ENCODE measurements at regions not wholly inside any gene's neighbourhood (a gene's known extent, or its start where the extent isn't known, plus 50 kb on each side); places are given as distances from the start of the nearest gene placed in this dataset.
A peak's percentile ranks its signal among the peaks of the same experiment; 100 is the strongest.

DNA sequence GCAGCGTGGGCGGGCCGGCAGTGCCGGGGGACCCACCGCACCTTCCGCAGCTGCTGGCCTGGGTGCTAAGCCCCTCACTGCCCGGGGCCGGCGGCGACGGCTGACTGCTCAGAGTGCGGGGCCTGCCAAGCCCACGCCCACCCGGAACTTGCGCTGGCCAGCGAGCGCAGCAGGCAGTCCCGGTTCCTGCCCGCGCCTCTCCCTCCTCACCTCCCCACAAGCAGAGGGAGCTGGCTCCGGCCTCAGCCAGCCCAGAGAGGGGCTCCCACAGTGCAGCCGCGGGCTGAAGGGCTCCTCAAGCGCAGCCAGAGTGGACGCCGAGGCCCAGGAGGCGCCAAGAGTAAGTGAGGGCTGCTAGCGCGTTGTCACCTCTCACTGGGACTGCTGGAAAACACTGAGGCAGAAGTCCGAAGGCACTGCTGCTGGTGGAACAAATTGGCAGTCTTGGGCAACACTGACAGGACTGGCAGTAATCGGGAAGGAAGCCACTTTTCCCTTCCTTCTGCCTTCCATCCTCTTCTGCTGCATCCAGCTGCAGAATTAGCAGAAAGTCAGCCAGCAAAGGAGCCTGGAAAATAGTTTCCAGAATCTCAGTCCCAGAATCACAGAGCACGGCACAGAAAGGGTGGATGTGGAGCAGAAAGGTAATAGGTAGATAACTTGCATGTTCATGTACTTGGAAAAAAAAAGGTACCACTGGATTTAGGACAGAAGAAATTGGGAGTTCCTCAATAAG lies 179.4 kb upstream of the FN1 start:
- TF ChIP-seq, protein P1, sequence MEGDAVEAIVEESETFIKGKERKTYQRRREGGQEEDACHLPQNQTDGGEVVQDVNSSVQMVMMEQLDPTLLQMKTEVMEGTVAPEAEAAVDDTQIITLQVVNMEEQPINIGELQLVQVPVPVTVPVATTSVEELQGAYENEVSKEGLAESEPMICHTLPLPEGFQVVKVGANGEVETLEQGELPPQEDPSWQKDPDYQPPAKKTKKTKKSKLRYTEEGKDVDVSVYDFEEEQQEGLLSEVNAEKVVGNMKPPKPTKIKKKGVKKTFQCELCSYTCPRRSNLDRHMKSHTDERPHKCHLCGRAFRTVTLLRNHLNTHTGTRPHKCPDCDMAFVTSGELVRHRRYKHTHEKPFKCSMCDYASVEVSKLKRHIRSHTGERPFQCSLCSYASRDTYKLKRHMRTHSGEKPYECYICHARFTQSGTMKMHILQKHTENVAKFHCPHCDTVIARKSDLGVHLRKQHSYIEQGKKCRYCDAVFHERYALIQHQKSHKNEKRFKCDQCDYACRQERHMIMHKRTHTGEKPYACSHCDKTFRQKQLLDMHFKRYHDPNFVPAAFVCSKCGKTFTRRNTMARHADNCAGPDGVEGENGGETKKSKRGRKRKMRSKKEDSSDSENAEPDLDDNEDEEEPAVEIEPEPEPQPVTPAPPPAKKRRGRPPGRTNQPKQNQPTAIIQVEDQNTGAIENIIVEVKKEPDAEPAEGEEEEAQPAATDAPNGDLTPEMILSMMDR (IDR thresholded peaks at IDR 0.05; ENCODE audit: extremely low read depth, low read depth, low read length), result no peak
- H3K79me2 ChIP-seq (ENCODE audit: insufficient read depth, low read length), result no peaks in the 10 kb centered on the region
- no peaks in the 10 kb centered on the region for H4K20me1 ChIP-seq (ENCODE audit: insufficient read depth, low read length)
- peaks cover 18% of the 10 kb centered on the region for H3K4me1 ChIP-seq (ENCODE audit: insufficient read depth, low read length)
- H3K4me2 ChIP-seq (ENCODE audit: insufficient read depth, low read length), result no peak overlapping the region
- no peak overlapping the region for H3K4me3 ChIP-seq (ENCODE audit: insufficient read depth, low read length)
- no peaks in the 10 kb centered on the region for H3K27me3 ChIP-seq (ENCODE audit: insufficient read depth, low read length)
- H3K9me3 ChIP-seq (ENCODE audit: low read depth, low read length), result no peaks in the 10 kb centered on the region
- no peak overlapping the region for H3K27ac ChIP-seq (ENCODE audit: low read depth, low read length)
- no peaks in the 10 kb centered on the region for H3K36me3 ChIP-seq (ENCODE audit: insufficient read depth, low read length)
- DNase-seq (ENCODE audit: insufficient read length, low spot score, missing footprints), result peak; percentile 25
- H2AFZ ChIP-seq (ENCODE audit: low read length), result no peak overlapping the region

DNA sequence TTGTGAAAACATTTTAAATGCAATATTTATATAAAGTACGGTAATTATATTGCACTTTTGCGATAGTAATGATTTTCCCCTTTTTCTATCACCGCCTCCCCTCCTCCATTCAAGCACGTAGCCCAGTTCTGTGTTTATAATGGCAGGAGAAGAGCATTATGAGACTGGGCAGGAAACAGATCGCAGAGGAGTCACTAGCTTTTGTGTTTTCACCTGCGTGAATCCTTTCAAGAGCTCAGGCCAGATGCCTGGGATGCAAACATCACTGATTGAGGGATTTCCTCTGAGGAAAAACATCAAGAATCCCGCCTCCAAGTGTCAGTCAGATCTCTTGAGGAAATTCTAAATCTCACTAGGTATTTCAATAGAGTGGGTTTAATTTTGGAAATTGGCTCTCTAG lies 178.4 kb upstream of the FN1 start:
- DNase-seq (ENCODE audit: insufficient read length, low spot score, missing footprints), result no peak
- TF ChIP-seq, protein P1 (IDR thresholded peaks at IDR 0.05; ENCODE audit: extremely low read depth, low read depth, low read length), result no peak

DNA sequence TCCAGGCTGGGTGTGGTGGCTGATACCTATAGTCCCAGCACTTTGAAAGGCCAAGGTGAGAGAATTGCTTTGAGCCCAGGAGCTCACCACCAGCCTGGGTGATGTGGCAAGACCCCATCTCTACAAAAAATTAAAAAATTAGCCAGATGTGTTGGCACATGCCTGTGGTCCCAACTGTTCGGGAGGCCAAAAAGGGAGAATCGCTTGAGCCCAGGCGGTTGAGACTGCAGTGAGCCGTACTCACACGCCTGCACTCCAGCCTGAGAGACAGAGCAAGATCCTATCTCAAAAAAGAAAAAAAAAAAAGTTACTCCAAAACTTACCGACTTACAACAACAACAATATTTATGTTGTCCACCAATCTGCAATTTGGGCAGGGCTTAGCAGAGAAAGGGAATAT lies 178.0 kb upstream of the FN1 start:
- Histone ChIP-seq H2AFZ (ENCODE audit: low read length) (no peak overlapping the region), H3K27me3 (ENCODE audit: insufficient read depth, low read length) (no peaks in the 10 kb centered on the region), H3K27ac (ENCODE audit: low read depth, low read length) (no peak overlapping the region), H3K4me3 (ENCODE audit: insufficient read depth, low read length) (no peak overlapping the region), H4K20me1 (ENCODE audit: insufficient read depth, low read length) (no peaks in the 10 kb centered on the region), H3K9me3 (ENCODE audit: low read depth, low read length) (no peaks in the 10 kb centered on the region), H3K4me1 (ENCODE audit: insufficient read depth, low read length) (peaks cover 18% of the 10 kb centered on the region), H3K36me3 (ENCODE audit: insufficient read depth, low read length) (no peaks in the 10 kb centered on the region), H3K79me2 (ENCODE audit: insufficient read depth, low read length) (no peaks in the 10 kb centered on the region), H3K4me2 (ENCODE audit: insufficient read depth, low read length) (no peak overlapping the region)
- no peak for DNase-seq (ENCODE audit: insufficient read length, low spot score, missing footprints)
- TF ChIP-seq, protein P1 (IDR thresholded peaks at IDR 0.05; ENCODE audit: extremely low read depth, low read depth, low read length), result no peak

More for the DNA sequence above, 178.4 kb upstream of the FN1 start:
- Histone ChIP-seq H3K27ac (ENCODE audit: low read depth, low read length) (no peak overlapping the region), H3K4me3 (ENCODE audit: insufficient read depth, low read length) (no peak overlapping the region), H2AFZ (ENCODE audit: low read length) (no peak overlapping the region), H3K27me3 (ENCODE audit: insufficient read depth, low read length) (no peaks in the 10 kb centered on the region), H3K4me1 (ENCODE audit: insufficient read depth, low read length) (peaks cover 18% of the 10 kb centered on the region), H3K4me2 (ENCODE audit: insufficient read depth, low read length) (no peak overlapping the region), H3K36me3 (ENCODE audit: insufficient read depth, low read length) (no peaks in the 10 kb centered on the region), H4K20me1 (ENCODE audit: insufficient read depth, low read length) (no peaks in the 10 kb centered on the region), H3K9me3 (ENCODE audit: low read depth, low read length) (no peaks in the 10 kb centered on the region), H3K79me2 (ENCODE audit: insufficient read depth, low read length) (no peaks in the 10 kb centered on the region)

DNA sequence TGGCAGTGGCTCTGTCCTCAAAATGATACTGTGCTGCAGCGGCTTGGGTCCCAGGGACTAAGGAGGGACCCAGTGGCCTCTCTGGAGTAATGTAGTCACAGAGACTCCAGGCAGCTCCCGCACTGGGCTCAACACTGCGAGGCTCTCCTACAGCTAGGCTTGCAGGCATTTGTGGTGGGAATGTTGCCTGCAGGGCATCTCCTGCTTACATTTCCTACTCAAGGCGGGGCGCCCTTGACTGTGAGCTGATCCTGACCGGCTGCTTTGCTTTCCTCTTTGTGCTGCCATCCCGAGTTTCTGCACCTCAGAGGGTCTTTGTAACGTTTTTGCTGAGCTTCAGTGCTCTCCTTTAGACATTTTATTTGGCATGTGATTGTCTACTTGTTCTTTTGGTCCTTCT lies 177.4 kb upstream of the FN1 start:
- Histone ChIP-seq H3K4me3 (ENCODE audit: insufficient read depth, low read length) (no peak overlapping the region), H3K79me2 (ENCODE audit: insufficient read depth, low read length) (no peaks in the 10 kb centered on the region), H4K20me1 (ENCODE audit: insufficient read depth, low read length) (no peaks in the 10 kb centered on the region), H3K36me3 (ENCODE audit: insufficient read depth, low read length) (no peaks in the 10 kb centered on the region), H2AFZ (ENCODE audit: low read length) (no peak overlapping the region), H3K4me2 (ENCODE audit: insufficient read depth, low read length) (no peak overlapping the region), H3K27me3 (ENCODE audit: insufficient read depth, low read length) (no peaks in the 10 kb centered on the region), H3K4me1 (ENCODE audit: insufficient read depth, low read length) (peaks cover 17% of the 10 kb centered on the region), H3K9me3 (ENCODE audit: low read depth, low read length) (no peaks in the 10 kb centered on the region), H3K27ac (ENCODE audit: low read depth, low read length) (peak overlapping the region; percentile 3)
- no peak for DNase-seq (ENCODE audit: insufficient read length, low spot score, missing footprints)
- TF ChIP-seq, protein P1 (IDR thresholded peaks at IDR 0.05; ENCODE audit: extremely low read depth, low read depth, low read length), result no peak

Measured in osteoblast (primary cell).